Gastroesophageal sphincter (tissue), 3 donors: ENCODE measurements at regions not wholly inside any gene's neighbourhood (a gene's known extent, or its start where the extent isn't known, plus 50 kb on each side); places are given as distances from the start of the nearest gene placed in this dataset.

Experiments
- CTCF ChIP-seq, 4 experiments: fragments of 200-600 bp in 2 of 4; fragments of 450-650 bp in 2 of 4; sonication (generic) in 1 of 4; IDR thresholded peaks; one replicate each; pipeline ENCODE4 v1.5.1; 2017 to 2019; ENCODE audit warnings: antibody characterized with exemption in 4 of 4, mild to moderate bottlenecking in 2 of 4, moderate library complexity in 2 of 4
- POLR2A ChIP-seq, 2 donors: fragments of 450-650 bp; IDR thresholded peaks; one replicate each; pipeline ENCODE4 v1.6.1; 2017; ENCODE audit warnings: antibody characterized with exemption in 2 of 2, mild to moderate bottlenecking in 2 of 2, moderate library complexity in 1 of 2
- POLR2AphosphoS5 ChIP-seq: sonication (generic); formaldehyde crosslinking; IDR thresholded peaks from one replicate; pipeline ENCODE4 v1.6.1; 2017; ENCODE audit warnings: antibody characterized with exemption

- TF ChIP-seq POLR2AphosphoS5 (no peak), CTCF (IDR thresholded peaks at IDR 0.05) (no peak), POLR2A (IDR thresholded peaks at IDR 0.05) (no peak)
Observed at GRCh38 chr1:79290927-79291474, 284.5 kb upstream of the ADGRL4 start.
